Upper lobe of left lung (tissue), 6 donors: ENCODE measurements at regions not wholly inside any gene's neighbourhood (a gene's known extent, or its start where the extent isn't known, plus 50 kb on each side); places are given as distances from the start of the nearest gene placed in this dataset.

Experiments
- ATAC-seq, 2 donors: fragments of 200-7000 bp; cut with Tn5 transposase; one replicate each; pipeline ENCODE4 v1.9.1; 2022; ENCODE audit warnings: mild to moderate bottlenecking in 2 of 2, moderate library complexity in 2 of 2; ENCODE audit not compliant: low FRiP score in 2 of 2
- DNase-seq, 2 donors: peaks; one replicate each; pipeline ENCODE4 v3.0.0-alpha.2; 2019 to 2020
- H3K27ac ChIP-seq, 4 donors: fragments of 200-600 bp; sonication (generic); one replicate each; pipeline ENCODE4 v1.5.1; 2016 to 2019
- H3K27me3 ChIP-seq, 4 donors: fragments of 200-600 bp; sonication (generic); one replicate each; pipeline ENCODE4 v1.5.1; 2017 to 2019
- H3K36me3 ChIP-seq, 4 donors: fragments of 200-600 bp; sonication (generic); one replicate each; pipeline ENCODE4 v1.5.1; 2016 to 2019
- H3K4me1 ChIP-seq, 4 donors: fragments of 200-600 bp; sonication (generic); one replicate each; pipeline ENCODE4 v1.5.1; 2018 to 2019
- H3K4me3 ChIP-seq, 4 donors: fragments of 200-600 bp; sonication (generic); one replicate each; pipeline ENCODE4 v1.5.1; 2017 to 2019; ENCODE audit warnings: mild to moderate bottlenecking in 2 of 4, moderate library complexity in 1 of 4
- H3K9me3 ChIP-seq, 4 donors: fragments of 200-600 bp; sonication (generic); one replicate each; pipeline ENCODE4 v1.5.1; 2018 to 2019
- EP300 ChIP-seq, 4 donors: sonication (generic); formaldehyde crosslinking; IDR thresholded peaks; one replicate each; pipeline ENCODE4 v1.5.1; 2017; ENCODE audit warnings: antibody characterized with exemption in 4 of 4, control low read depth in 2 of 4
- POLR2A ChIP-seq, 4 donors: fragments of 450-650 bp; IDR thresholded peaks; one replicate each; pipeline ENCODE4 v1.5.1; 2016 to 2017; ENCODE audit warnings: antibody characterized with exemption in 4 of 4, mild to moderate bottlenecking in 2 of 4
- POLR2AphosphoS5 ChIP-seq, 2 donors: sonication (generic); formaldehyde crosslinking; IDR thresholded peaks; one replicate each; pipeline ENCODE4 v1.5.1; 2017; ENCODE audit warnings: antibody characterized with exemption in 2 of 2
- WGBS, 2 donors: methylation state at CpG; one replicate each; pipeline ENCODE4 v1.1.5; 2017 to 2018; 5-methylcytosine and 5-hydroxymethylcytosine counted together
- TF ChIP-seq, protein P1 (sequence below), 6 experiments: fragments of 450-650 bp in 4 of 6; fragments of 200-600 bp in 2 of 6; sonication (generic) in 2 of 6; IDR thresholded peaks; one replicate each; pipeline ENCODE4 v1.5.1; 2016 to 2019; ENCODE audit warnings: antibody characterized with exemption in 6 of 6
- donor health status: DM: no; HTN: no; CAD: no; lungs with moderate emphysema.
- donor health status: DM: no; HTN: yes; CAD: no; lungs with severe emphysema.

GRCh38 chr3:83354205-83354604, 1592.8 kb upstream of the GBE1 start:
- 85 to 88% methylated on average over 2 of the region's 2 CpGs for WGBS, 2 donors
- no peak for ATAC-seq
- no peaks in the 10 kb centered on the region for H3K9me3 ChIP-seq

DNA sequence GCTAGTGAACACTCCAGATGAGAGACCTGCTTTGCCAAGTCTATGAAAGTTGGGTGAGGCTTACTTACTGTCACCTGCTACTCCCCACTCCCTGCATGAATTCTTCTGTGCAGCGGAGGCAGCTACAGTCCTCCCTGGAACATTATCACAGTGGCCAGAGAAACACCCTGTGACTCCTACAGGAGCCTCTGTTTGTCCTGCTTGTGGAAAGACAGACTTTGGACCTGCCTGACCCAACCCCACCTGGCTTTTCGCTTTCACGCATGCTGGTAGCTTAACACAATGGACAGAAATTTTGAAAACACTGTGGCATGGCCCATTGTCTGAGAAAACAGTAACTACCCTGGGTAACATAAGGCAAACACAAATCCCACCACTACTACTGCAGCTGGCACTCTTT, 1565.5 kb upstream of the CADM2 start:
- ATAC-seq (no peak), DNase-seq (no peak)
- TF ChIP-seq, protein P1, sequence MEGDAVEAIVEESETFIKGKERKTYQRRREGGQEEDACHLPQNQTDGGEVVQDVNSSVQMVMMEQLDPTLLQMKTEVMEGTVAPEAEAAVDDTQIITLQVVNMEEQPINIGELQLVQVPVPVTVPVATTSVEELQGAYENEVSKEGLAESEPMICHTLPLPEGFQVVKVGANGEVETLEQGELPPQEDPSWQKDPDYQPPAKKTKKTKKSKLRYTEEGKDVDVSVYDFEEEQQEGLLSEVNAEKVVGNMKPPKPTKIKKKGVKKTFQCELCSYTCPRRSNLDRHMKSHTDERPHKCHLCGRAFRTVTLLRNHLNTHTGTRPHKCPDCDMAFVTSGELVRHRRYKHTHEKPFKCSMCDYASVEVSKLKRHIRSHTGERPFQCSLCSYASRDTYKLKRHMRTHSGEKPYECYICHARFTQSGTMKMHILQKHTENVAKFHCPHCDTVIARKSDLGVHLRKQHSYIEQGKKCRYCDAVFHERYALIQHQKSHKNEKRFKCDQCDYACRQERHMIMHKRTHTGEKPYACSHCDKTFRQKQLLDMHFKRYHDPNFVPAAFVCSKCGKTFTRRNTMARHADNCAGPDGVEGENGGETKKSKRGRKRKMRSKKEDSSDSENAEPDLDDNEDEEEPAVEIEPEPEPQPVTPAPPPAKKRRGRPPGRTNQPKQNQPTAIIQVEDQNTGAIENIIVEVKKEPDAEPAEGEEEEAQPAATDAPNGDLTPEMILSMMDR (IDR thresholded peaks at IDR 0.05) = no peak
- TF ChIP-seq POLR2A (IDR thresholded peaks at IDR 0.05) (no peak), EP300 (IDR thresholded peaks at IDR 0.05) (no peak), POLR2AphosphoS5 (IDR thresholded peaks at IDR 0.05) (no peak)
- peaks cover 0 to 10% (median 0%) of the 10 kb centered on the region in 4 donors for H3K9me3 ChIP-seq
- H3K4me1 ChIP-seq = no peaks in the 10 kb centered on the region
- H3K27me3 ChIP-seq = no peaks in the 10 kb centered on the region
- no peaks in the 10 kb centered on the region for H3K36me3 ChIP-seq
- 91 to 100% methylated on average over 3 of the region's 3 CpGs for WGBS, 2 donors
- no peak overlapping the region for H3K27ac ChIP-seq
- no peak overlapping the region for H3K4me3 ChIP-seq

More at GRCh38 chr3:83354205-83354604, 1592.8 kb upstream of the GBE1 start:
- H3K36me3 ChIP-seq = no peaks in the 10 kb centered on the region
- no peaks in the 10 kb centered on the region for H3K27me3 ChIP-seq
- no peak for DNase-seq
- no peak overlapping the region for H3K4me3 ChIP-seq
- no peak overlapping the region for H3K27ac ChIP-seq
- H3K4me1 ChIP-seq = no peaks in the 10 kb centered on the region
- TF ChIP-seq, protein P1 (IDR thresholded peaks at IDR 0.05) = no peak
- no peak for TF ChIP-seq POLR2A (IDR thresholded peaks at IDR 0.05)
- TF ChIP-seq POLR2AphosphoS5 (IDR thresholded peaks at IDR 0.05) = no peak
- TF ChIP-seq EP300 (IDR thresholded peaks at IDR 0.05) = no peak

- no peaks in the 10 kb centered on the region for H3K4me1 ChIP-seq
- WGBS, 2 donors = 80 to 87% methylated on average over 1 to 9 of the region's 10 CpGs
- no peaks in the 10 kb centered on the region for H3K27me3 ChIP-seq
- H3K36me3 ChIP-seq = no peaks in the 10 kb centered on the region
- no peak overlapping the region for H3K27ac ChIP-seq
- DNase-seq (peak in 1 of 2 donors; percentile 32), ATAC-seq (peak in 1 of 2 donors; percentile 46)
- H3K9me3 ChIP-seq = no peaks in the 10 kb centered on the region
- no peak overlapping the region for H3K4me3 ChIP-seq
- TF ChIP-seq, protein P1 (IDR thresholded peaks at IDR 0.05) = no peak
- TF ChIP-seq POLR2AphosphoS5 (IDR thresholded peaks at IDR 0.05) (no peak), EP300 (IDR thresholded peaks at IDR 0.05) (no peak), POLR2A (IDR thresholded peaks at IDR 0.05) (no peak)
Observed at GRCh38 chr3:83403927-83404326, 1554.9 kb upstream of the CADM2 start.

- DNase-seq (no peak), ATAC-seq (no peak)
- H3K27ac ChIP-seq = no peak overlapping the region
- no peaks in the 10 kb centered on the region for H3K27me3 ChIP-seq
- no peaks in the 10 kb centered on the region for H3K9me3 ChIP-seq
- no peaks in the 10 kb centered on the region for H3K36me3 ChIP-seq
- no peaks in the 10 kb centered on the region for H3K4me1 ChIP-seq
- H3K4me3 ChIP-seq = no peak overlapping the region
- WGBS, 2 donors = 75 to 78% methylated on average over 2 of the region's 2 CpGs
- TF ChIP-seq POLR2AphosphoS5 (IDR thresholded peaks at IDR 0.05) = no peak
- TF ChIP-seq, protein P1 (IDR thresholded peaks at IDR 0.05) = no peak
- TF ChIP-seq EP300 (IDR thresholded peaks at IDR 0.05) = no peak
- no peak for TF ChIP-seq POLR2A (IDR thresholded peaks at IDR 0.05)
Observed at GRCh38 chr3:83426300-83426699, 1532.5 kb upstream of the CADM2 start.

DNA sequence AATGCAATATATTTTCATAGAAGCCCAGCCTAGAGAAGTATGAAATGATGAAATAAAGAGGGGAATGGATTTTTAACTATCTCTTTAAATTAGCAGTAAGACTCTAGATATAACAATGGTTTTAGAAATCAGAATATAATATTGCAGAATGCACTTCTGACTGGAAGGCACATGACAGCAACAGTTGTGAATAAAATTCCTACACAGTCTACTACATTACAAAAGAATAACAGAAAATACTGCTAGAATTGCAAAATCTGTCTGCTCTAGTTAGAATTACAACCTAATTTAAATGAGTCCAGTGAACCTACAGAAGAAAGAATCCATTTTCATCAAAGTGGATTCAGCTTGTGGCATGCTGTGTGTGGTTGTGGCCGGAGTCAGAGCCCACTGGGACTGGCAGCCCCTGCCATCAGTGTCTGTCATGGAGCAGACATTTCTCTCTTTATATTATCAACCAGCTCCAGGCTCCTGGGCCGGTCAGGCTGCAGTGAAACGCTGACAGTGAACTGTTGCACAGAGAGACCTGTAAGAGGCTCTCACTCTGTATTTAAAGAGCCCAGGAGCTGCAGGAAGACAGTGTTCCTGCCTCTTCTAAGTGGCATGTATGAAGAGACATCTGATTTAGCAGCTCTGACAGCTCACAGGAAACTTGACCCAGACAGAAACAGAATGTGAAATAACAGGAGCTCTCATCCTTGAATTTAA, 1523.8 kb upstream of the CADM2 start:
- DNase-seq = peak in 1 of 2 donors; percentile 16
- Histone ChIP-seq H3K9me3 (no peaks in the 10 kb centered on the region), H3K27me3 (no peaks in the 10 kb centered on the region), H3K4me1 (no peaks in the 10 kb centered on the region), H3K36me3 (no peaks in the 10 kb centered on the region), H3K27ac (no peak overlapping the region), H3K4me3 (no peak overlapping the region)
- TF ChIP-seq EP300 (IDR thresholded peaks at IDR 0.05) (no peak), POLR2A (IDR thresholded peaks at IDR 0.05) (no peak), POLR2AphosphoS5 (IDR thresholded peaks at IDR 0.05) (no peak)
- TF ChIP-seq, protein P1 (IDR thresholded peaks at IDR 0.05) = no peak
- ATAC-seq = no peak
- 49 to 53% methylated on average over 3 of the region's 3 CpGs for WGBS, 2 donors
